M059J (cell line): ENCODE measurements at regions not wholly inside any gene's neighbourhood (a gene's known extent, or its start where the extent isn't known, plus 50 kb on each side); places are given as distances from the start of the nearest gene placed in this dataset.

Experiments
- DNase-seq: peaks from one replicate; pipeline ENCODE4 v3.0.0-alpha.2; 2012; ENCODE audit warnings: low read depth

DNA sequence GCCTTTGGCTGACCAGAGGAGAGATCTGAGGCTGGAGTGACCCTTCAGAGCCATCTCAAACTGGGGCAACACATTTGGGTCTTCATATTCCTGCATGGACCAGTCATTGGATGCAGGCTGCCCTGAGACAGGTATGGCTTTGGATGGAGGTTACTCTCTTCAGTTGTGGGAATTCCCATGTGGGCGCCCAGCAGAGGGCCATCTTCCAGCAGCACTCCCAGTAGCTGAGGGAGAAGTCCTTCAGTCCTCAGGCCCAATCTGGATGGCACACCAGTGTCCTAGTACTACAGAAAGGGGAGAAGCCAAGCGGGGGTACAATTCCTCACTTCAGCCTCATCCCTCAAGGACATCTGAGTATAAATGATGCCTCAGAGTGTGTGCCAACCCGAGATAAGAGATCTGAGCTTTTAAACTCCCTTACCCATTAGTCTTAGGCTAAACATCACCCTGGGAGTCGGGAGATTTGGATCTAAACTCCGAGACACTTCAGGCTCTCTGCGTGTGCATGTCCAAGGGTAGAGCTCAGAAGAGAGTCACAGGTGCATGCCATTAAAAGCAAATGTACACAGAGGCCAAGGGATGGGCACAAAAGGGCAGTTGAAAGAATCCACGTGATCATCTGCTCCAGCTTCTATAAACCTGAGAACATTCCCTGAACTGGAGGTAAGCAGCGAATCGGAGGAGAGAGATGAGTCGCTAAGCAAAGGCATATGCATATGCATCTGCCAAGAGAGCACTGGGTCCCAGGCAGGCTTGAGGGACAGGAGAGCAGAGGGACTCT lies 204.6 kb downstream of the CD83 start:
- DNase-seq: peak; percentile 50

DNA sequence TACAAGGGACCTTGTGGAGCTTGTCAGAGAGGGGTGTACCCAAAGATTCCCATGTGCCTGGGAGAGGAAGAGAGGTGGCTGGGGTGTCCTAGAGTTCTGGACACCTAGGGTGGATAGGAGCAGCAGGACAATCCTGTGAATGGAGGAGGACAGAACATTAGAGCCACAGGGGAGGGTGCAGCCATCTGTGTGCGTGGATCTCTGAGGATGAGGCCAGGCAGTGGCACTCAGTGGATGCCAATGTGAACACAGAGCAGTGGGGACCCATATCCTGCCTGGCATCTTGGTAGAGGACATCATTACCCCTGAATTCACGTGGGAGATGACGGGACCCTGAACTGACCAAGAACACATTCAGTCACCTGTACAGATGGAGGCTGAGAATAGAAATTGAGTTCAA lies 205.3 kb downstream of the CD83 start:
- no peak for DNase-seq

DNA sequence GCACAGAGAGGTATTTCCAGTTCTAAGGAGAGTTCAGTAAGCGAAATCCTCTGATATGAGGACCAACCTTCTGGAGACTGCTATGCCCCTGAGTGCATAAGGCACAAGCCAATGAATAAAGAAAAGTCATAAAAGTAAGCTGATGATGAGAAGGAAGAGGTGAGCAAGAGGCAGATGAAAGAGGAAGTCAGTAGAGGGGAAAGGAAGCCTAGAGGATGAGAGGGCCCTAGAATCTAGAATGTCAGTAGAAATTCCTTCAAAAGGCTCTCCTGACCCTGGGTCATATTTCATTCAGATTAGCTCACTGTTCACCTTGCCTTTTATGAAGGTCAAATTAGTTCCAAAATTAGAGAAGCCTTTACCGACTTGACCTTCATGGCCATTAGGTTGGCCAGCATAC lies 209.2 kb downstream of the CD83 start:
- DNase-seq: no peak

GRCh38 chr6:14328163-14328562 lies 210.6 kb downstream of the CD83 start:
- DNase-seq: no peak

GRCh38 chr6:14333556-14334305 lies 216.2 kb downstream of the CD83 start:
- DNase-seq: peak; percentile 49

GRCh38 chr6:14335071-14335470 lies 217.5 kb downstream of the CD83 start:
- peak; percentile 53 for DNase-seq

GRCh38 chr6:14337152-14337551 lies 219.6 kb downstream of the CD83 start:
- DNase-seq: no peak

- DNase-seq: no peak
These were observed 221.6 kb downstream of the CD83 start for GRCh38 chr6:14339172-14339571.

DNA sequence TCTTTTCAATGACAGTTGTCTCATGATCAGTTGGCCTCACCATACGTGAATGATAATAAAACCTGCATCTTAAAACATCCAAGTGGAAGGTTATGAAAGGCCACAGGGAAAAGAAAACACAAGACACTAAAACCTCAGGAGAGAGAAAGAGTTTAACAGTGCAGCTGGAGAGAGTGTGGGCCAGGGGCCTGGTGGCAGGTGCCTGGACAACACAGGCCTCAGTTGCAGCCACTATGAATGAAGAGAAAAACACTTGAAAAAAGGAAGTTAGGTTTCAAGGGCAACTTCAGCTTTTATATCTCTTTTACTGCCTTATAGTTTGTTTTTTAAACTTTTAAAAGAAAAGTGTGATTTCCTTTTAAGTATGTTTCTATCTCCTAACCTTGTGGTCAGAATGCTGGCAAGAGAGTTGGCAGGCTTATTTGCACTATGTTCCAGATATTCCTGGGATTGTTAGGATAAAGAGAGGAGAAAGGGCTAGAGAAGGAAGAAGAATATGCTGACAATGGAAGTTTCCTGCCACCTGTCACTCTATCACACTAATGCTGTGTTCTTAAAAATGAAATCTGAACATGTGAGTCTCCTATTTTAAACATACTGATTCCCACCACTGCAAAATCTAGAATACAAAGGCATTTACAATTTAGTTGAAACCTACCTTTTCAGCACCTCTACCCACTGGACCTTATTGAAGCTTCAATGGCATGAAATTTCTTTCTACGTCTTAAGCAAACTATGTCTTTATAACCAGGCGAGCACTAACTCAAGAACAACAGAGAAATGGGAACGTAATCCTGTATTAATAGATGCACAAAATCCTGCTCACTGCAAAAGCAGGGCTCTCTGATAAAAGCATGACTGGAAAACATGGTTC lies 222.4 kb downstream of the CD83 start:
- DNase-seq: no peak

DNA sequence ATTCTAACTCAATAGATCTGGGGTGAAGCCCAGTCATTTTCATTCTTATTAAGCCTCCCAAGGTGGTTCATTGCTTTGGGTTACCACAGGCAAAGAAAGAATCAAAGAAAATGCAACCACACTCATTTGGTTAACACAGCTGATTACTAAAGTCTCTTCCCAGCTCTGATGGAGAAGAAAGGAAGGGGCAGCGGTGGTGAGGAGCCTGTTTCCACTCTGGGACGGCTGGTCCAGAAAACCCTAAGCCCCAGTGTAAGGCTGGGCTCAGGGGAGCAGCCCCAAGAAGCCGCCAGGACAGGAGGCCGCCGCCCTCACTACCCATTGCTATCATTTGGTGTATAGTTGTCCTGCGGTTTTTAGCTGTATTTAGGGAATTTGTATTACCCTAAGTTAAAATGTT lies 226.9 kb downstream of the CD83 start:
- no peak for DNase-seq

DNA sequence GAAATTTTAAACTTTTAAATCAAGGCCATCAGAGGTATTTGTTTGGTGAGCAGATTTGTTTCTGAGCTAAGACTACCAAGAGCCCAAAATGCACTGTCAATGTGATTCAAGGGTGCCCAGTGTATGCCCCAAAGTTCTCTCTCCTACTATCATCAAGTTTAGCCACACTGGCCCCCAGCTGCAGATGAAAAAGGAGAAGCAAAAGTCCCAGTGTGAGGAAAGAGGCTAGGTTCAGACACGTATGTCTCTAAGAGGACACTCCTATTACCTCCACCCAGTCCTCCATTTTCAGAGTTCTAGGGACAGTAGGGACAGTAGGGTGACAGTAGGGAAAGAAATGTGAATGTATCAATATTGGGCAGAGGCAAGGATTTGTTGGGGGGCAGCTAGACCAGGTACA lies 230.8 kb downstream of the CD83 start:
- DNase-seq: no peak

GRCh38 chr6:14349507-14349906 lies 231.9 kb downstream of the CD83 start:
- DNase-seq: no peak

DNA sequence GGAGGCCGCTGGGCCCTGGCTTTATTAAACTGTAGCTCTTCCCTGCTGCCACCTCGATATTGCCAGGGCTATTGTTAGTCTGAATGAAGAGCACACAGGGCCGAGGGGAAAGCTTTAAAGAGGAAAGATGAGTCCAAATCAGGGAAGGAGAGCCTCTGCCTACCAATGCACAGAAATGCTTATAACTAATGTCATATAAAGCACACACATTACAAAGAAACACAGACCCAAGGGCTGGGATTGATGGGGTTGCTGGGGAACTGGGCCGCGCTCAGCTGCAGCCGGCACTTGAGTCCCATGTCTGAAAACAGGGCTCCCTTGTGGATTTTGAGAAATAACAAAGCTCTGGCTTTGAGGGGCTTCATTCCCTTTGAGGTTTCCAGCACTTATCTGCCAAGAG lies 232.6 kb downstream of the CD83 start:
- DNase-seq: no peak

- DNase-seq: no peak
These were observed 235.7 kb downstream of the CD83 start for GRCh38 chr6:14353281-14353680.

DNA sequence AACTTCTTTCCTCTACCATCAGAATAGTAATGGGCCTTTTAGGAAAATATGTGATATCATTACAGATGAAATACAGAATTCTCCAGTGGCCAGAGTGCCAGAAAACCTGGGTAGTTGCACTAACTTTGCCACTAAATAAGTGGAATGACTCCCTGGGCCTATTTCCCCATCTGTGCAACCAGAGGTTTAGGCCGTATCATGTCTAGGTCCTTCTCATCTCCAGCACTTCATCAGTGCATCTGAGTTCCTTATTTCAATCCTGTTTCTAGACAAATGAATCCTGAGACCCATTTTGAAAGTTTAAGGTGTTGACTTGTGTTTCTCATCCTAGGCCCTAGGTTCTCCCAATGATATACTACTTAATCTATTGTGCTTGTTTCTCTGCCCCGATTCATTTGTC lies 236.2 kb downstream of the CD83 start:
- DNase-seq: no peak

DNA sequence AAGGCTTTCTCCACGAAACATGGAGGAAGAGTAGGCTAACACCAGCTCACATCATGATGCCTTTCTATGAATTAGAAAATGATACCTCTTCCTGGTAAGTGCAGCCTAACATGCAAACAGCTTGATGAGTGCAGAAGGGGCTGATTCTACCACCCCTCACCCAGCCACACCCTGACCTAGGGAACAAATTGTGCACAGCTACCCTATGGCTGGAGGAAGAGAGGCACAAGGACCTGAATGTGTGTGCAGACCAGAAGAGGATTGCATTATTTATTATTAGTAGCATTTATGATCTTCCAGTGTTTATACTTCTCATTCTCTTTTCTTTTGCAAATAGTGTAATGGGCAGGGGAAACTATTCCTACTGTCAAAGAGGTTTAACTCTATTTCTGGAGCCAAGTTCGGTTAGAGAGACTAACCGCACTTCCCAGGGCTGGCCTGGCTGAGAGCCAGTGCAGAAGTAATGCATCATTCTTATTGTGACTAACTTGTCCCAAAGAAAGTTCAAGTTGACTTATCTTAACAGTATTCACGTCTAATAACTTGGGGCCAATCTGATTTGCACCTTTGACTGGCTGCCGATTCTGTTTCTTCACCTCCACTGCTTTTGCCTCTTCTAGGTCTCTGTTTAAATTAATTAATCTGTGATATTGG lies 237.5 kb downstream of the CD83 start:
- DNase-seq: peak; percentile 98

DNA sequence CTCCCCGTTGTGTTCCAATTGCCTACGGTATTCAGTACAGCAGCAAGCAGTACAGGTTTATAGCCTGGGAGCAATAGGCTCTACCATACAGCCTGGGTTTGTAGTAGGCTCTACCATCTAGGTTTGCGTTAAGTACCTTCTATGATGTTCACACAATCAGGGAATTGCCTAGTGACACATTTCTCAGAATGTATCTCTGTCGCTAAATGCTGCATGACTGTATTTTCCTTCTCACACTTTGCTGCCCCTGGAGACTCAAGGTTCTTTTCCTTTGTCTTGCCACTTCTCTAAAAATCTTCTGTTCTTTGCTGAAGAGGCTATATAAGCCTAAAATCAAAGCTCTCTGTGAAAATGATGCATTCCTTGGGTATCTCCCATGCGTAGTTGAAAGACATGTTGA lies 241.9 kb downstream of the CD83 start:
- DNase-seq: no peak

DNA sequence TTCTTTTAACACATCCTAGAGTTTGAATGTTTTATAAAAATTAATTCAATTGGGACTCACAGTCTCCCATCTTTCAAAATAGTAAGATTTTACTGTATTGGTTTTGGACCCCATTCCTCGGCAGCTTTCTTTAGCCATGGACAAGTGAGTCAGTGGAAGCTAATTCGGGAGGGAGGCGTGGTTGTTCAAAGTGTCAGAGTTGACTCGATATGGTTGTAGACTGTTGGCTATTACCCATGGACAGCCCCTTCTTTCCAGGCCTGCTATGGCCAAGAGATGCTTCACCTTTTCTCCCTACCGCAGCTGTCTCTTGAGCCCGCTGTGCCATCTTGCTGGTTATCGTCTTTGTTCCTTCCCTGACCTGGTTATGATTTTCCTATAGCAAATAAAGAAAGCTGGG lies 243.0 kb downstream of the CD83 start:
- no peak for DNase-seq

GRCh38 chr6:14361297-14361696 lies 243.7 kb downstream of the CD83 start:
- no peak for DNase-seq

- DNase-seq: no peak
These were observed 244.5 kb downstream of the CD83 start for GRCh38 chr6:14361956-14362587.

- DNase-seq: no peak
These were observed 246.8 kb downstream of the CD83 start for GRCh38 chr6:14364370-14364769.
